ENCODE measurements at regions not wholly inside any gene's neighbourhood (a gene's known extent, or its start where the extent isn't known, plus 50 kb on each side); places are given as distances from the start of the nearest gene placed in this dataset.

DNA sequence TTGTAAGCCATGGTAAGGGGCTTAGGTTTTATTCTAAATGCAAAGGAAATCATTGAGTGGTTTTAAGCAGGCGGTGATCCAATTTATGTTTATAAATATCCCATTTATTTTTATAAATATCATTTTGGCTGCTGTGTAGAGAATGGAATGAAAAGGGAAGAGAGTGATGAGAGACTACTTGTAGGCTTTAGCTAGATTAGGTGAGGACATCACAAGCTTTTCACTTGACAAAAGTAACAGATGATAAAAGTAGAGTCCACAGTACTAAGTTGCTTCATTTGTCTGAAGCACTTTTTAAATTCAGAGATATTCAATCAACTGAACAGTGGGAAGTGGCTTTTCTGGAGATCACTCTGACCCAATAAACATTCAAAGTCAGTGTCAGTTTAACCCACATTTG lies 65.4 kb upstream of the FSHR start:
- H3K36me3 ChIP-seq (ENCODE audit: control insufficient read depth in 1 of 2, insufficient read depth in 2 of 2, low read length in 2 of 2) = no peaks in the 10 kb centered on the region
- no peaks in the 10 kb centered on the region for H3K27me3 ChIP-seq (ENCODE audit: insufficient read depth, low read length)
- peaks cover 0 to 9% of the 10 kb centered on the region in 2 experiments; a peak in 1 of 4 replicates for H3K9me3 ChIP-seq (ENCODE audit: control insufficient read depth in 1 of 2, insufficient read depth in 1 of 2, low read depth in 1 of 2, low read length in 2 of 2)
- no peak for ATAC-seq
- ChIA-PET RAD21 (ENCODE audit: low non-redundant PET in 1 of 2, low total read pairs in 2 of 2, uncharacterized antibody in 2 of 2, unreplicated experiment in 2 of 2) (no interaction called here), POLR2A (no interaction called here), CTCF (no interaction called here)
- no peak for DNase-seq (ENCODE audit: low read depth, low spot score)
- no peak overlapping the region for H3K27ac ChIP-seq (ENCODE audit: low read depth, low read length)
- no peaks in the 10 kb centered on the region for H3K4me1 ChIP-seq (ENCODE audit: control insufficient read depth in 1 of 2, insufficient read depth in 2 of 2, low read length in 2 of 2)
- H4K20me1 ChIP-seq (ENCODE audit: insufficient read depth) = no peaks in the 10 kb centered on the region
- no peak overlapping the region for H3K4me3 ChIP-seq (replicated peaks in 1 of 2; ENCODE audit: low read depth in 1 of 2, low read length in 2 of 2)
- intact Hi-C loops (cut with micrococcal nuclease) = no loop called here
- H3K79me2 ChIP-seq (ENCODE audit: insufficient read depth, low read length) = no peaks in the 10 kb centered on the region
- BruUV-seq (replicated peaks) = no TSS peak
- no peak overlapping the region for H3K4me2 ChIP-seq (ENCODE audit: low read length)
- no peak overlapping the region for H2AFZ ChIP-seq (ENCODE audit: low read depth, low read length, poor library complexity, severe bottlenecking)
- no peaks in the 10 kb centered on the region for H3K9me2 ChIP-seq (ENCODE audit: insufficient read depth)
- TF ChIP-seq EGR1 (IDR thresholded peaks at IDR 0.05; ENCODE audit: low read depth) (no peak), FOSL1 (IDR thresholded peaks at IDR 0.05; ENCODE audit: low read depth) (no peak), JUND (IDR thresholded peaks at IDR 0.05) (no peak), RAD21 (IDR thresholded peaks at IDR 0.05; ENCODE audit: low read depth) (no peak), ZFX (IDR thresholded peaks at IDR 0.05) (no peak), POLR2AphosphoS5 (IDR thresholded peaks at IDR 0.05; ENCODE audit: low read depth, low read length) (no peak)
- TF ChIP-seq, protein P1, sequence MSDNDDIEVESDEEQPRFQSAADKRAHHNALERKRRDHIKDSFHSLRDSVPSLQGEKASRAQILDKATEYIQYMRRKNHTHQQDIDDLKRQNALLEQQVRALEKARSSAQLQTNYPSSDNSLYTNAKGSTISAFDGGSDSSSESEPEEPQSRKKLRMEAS (IDR thresholded peaks at IDR 0.05) = no peak
- no peak overlapping the region for H3K9ac ChIP-seq (ENCODE audit: low read length)

- ATAC-seq (no peak), DNase-seq (ENCODE audit: low read depth, low spot score) (no peak)
- H3K9me2 ChIP-seq (ENCODE audit: insufficient read depth) = no peaks in the 10 kb centered on the region
- H3K9me3 ChIP-seq (ENCODE audit: control insufficient read depth in 1 of 2, insufficient read depth in 1 of 2, low read depth in 1 of 2, low read length in 2 of 2) = no peaks in the 10 kb centered on the region
- no peaks in the 10 kb centered on the region for H3K27me3 ChIP-seq (ENCODE audit: insufficient read depth, low read length)
- no peak overlapping the region for H3K27ac ChIP-seq (ENCODE audit: low read depth, low read length)
- BruUV-seq (replicated peaks) = no TSS peak
- H3K4me3 ChIP-seq (replicated peaks in 1 of 2; ENCODE audit: low read depth in 1 of 2, low read length in 2 of 2) = no peak overlapping the region
- ChIA-PET CTCF (no interaction called here), RAD21 (ENCODE audit: low non-redundant PET in 1 of 2, low total read pairs in 2 of 2, uncharacterized antibody in 2 of 2, unreplicated experiment in 2 of 2) (no interaction called here), POLR2A (no interaction called here)
- no peaks in the 10 kb centered on the region for H3K4me1 ChIP-seq (ENCODE audit: control insufficient read depth in 1 of 2, insufficient read depth in 2 of 2, low read length in 2 of 2)
- H3K4me2 ChIP-seq (ENCODE audit: low read length) = no peak overlapping the region
- H2AFZ ChIP-seq (ENCODE audit: low read depth, low read length, poor library complexity, severe bottlenecking) = no peak overlapping the region
- TF ChIP-seq, protein P2, sequence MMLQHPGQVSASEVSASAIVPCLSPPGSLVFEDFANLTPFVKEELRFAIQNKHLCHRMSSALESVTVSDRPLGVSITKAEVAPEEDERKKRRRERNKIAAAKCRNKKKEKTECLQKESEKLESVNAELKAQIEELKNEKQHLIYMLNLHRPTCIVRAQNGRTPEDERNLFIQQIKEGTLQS (IDR thresholded peaks at IDR 0.05) = no peak
- no peak for TF ChIP-seq RAD21 (IDR thresholded peaks at IDR 0.05; ENCODE audit: low read depth)
- no peak for TF ChIP-seq ZNF274 (IDR thresholded peaks at IDR 0.05; ENCODE audit: low read depth, low read length)
- TF ChIP-seq CEBPB (IDR thresholded peaks at IDR 0.05; ENCODE audit: low read depth) = no peak
- TF ChIP-seq EGR1 (IDR thresholded peaks at IDR 0.05; ENCODE audit: low read depth) = no peak
- no peak for TF ChIP-seq POLR2A (IDR thresholded peaks at IDR 0.05; ENCODE audit: borderline replicate concordance, extremely low read depth, insufficient read depth, insufficient read length)
- TF ChIP-seq ELF1 (IDR thresholded peaks at IDR 0.05; ENCODE audit: borderline replicate concordance, low read depth) = no peak
- TF ChIP-seq FOSL1 (IDR thresholded peaks at IDR 0.05; ENCODE audit: low read depth) = no peak
- TF ChIP-seq EZH2 (IDR thresholded peaks at IDR 0.05) = no peak
- TF ChIP-seq ZFX (IDR thresholded peaks at IDR 0.05) = no peak
- no peak for TF ChIP-seq TCF7L2 (IDR thresholded peaks at IDR 0.05; ENCODE audit: borderline replicate concordance, extremely low read depth, insufficient read depth, insufficient read length)
- TF ChIP-seq EZH2phosphoT487 (IDR thresholded peaks at IDR 0.05; ENCODE audit: borderline replicate concordance) = no peak
- no peak for TF ChIP-seq YY1 (IDR thresholded peaks at IDR 0.05; ENCODE audit: extremely low read depth, insufficient replicate concordance, low read depth, low read length)
- no peak overlapping the region for H3K9ac ChIP-seq (ENCODE audit: low read length)
- H3K79me2 ChIP-seq (ENCODE audit: insufficient read depth, low read length) = no peaks in the 10 kb centered on the region
- intact Hi-C loops (cut with micrococcal nuclease) = no loop called here
- no peaks in the 10 kb centered on the region for H4K20me1 ChIP-seq (ENCODE audit: insufficient read depth)
- no peaks in the 10 kb centered on the region for H3K36me3 ChIP-seq (ENCODE audit: control insufficient read depth in 1 of 2, insufficient read depth in 2 of 2, low read length in 2 of 2)
These were observed 55.9 kb upstream of the FSHR start for GRCh38 chr2:49210191-49210590.
